GM23338 (cell line): ENCODE measurements at regions not wholly inside any gene's neighbourhood (a gene's known extent, or its start where the extent isn't known, plus 50 kb on each side); places are given as distances from the start of the nearest gene placed in this dataset.
"Not testable (repeated sequence)": the region's sequence is repeated elsewhere in the genome, so short reads cannot be mapped to it uniquely, and the experiment has no call there.

Source experiments
- ATAC-seq: fragments of 200-7000 bp; cut with Tn5 transposase; 3 replicates; pipeline ENCODE4 v1.9.1; 2020
- DNase-seq: peaks from one replicate; pipeline ENCODE4 v3.0.0-alpha.2; 2015; ENCODE audit warnings: low spot score
- H2AFZ ChIP-seq: fragments of 200-600 bp; sonication (generic); 2 replicates; pipeline ENCODE4 v1.8.0; 2016; ENCODE audit warnings: antibody characterized with exemption, mild to moderate bottlenecking, moderate library complexity
- H3F3A ChIP-seq: fragments of 200-600 bp; sonication (generic); replicated peaks from 2 replicates; pipeline ENCODE4 v1.8.0; 2017; ENCODE audit warnings: antibody characterized with exemption, mixed run types, low read depth
- H3K27ac ChIP-seq: fragments of 200-600 bp; sonication (generic); 2 replicates; pipeline ENCODE4 v1.6.1; 2016; ENCODE audit warnings: low read depth
- H3K27me3 ChIP-seq: fragments of 200-600 bp; sonication (generic); 2 replicates; pipeline ENCODE4 v1.8.0; 2016; ENCODE audit warnings: mild to moderate bottlenecking, mixed run types, moderate library complexity; ENCODE audit not compliant: insufficient read depth
- H3K36me3 ChIP-seq: fragments of 200-600 bp; sonication (generic); 2 replicates; pipeline ENCODE4 v1.8.0; 2016; ENCODE audit warnings: mild to moderate bottlenecking; ENCODE audit not compliant: insufficient read depth
- H3K4me1 ChIP-seq: fragments of 200-600 bp; sonication (generic); 2 replicates; pipeline ENCODE4 v1.8.0; 2016; ENCODE audit warnings: mild to moderate bottlenecking, moderate library complexity; ENCODE audit not compliant: insufficient read depth
- H3K4me2 ChIP-seq: fragments of 200-600 bp; sonication (generic); 2 replicates; pipeline ENCODE4 v1.7.1; 2017; ENCODE audit warnings: mixed run types
- H3K4me3 ChIP-seq: fragments of 200-600 bp; sonication (generic); 2 replicates; pipeline ENCODE4 v1.6.1; 2016; ENCODE audit warnings: mixed run types
- H3K79me2 ChIP-seq: fragments of 200-600 bp; sonication (generic); replicated peaks from 2 replicates; pipeline ENCODE4 v1.8.0; 2017; ENCODE audit warnings: mild to moderate bottlenecking; ENCODE audit not compliant: insufficient read depth
- H3K9me2 ChIP-seq: fragments of 200-600 bp; sonication (generic); 2 replicates; pipeline ENCODE4 v1.8.0; 2017; ENCODE audit not compliant: insufficient read depth
- H4K20me1 ChIP-seq: fragments of 200-600 bp; sonication (generic); replicated peaks from 2 replicates; pipeline ENCODE4 v1.8.0; 2017; ENCODE audit warnings: mild to moderate bottlenecking; ENCODE audit not compliant: insufficient read depth
- H3K27ac Mint-ChIP-seq: 2 replicates; pipeline ENCODE4 v1.8.0; 2020; ENCODE audit warnings: inconsistent platforms, mild to moderate bottlenecking, moderate library complexity, mixed read lengths
- H3K27me3 Mint-ChIP-seq: 3 replicates; pipeline ENCODE4 v1.8.0; 2022; ENCODE audit warnings: low read depth, mild to moderate bottlenecking, moderate library complexity, mixed read lengths, inconsistent platforms; ENCODE audit not compliant: insufficient read depth, poor library complexity
- H3K36me3 Mint-ChIP-seq: 3 replicates; pipeline ENCODE4 v1.8.0; 2021; ENCODE audit warnings: low read depth, mild to moderate bottlenecking, inconsistent platforms, moderate library complexity, mixed read lengths
- H3K4me1 Mint-ChIP-seq: 3 replicates; pipeline ENCODE4 v1.8.0; 2020; ENCODE audit warnings: mild to moderate bottlenecking, inconsistent platforms, mixed read lengths
- H3K4me3 Mint-ChIP-seq: 3 replicates; pipeline ENCODE4 v1.8.0; 2021; ENCODE audit warnings: moderate library complexity, mild to moderate bottlenecking, inconsistent platforms, mixed read lengths
- H3K9me3 Mint-ChIP-seq: 3 replicates; pipeline ENCODE4 v1.8.0; 2020; ENCODE audit warnings: moderate library complexity, mild to moderate bottlenecking, inconsistent platforms, mixed read lengths
- CREB1 ChIP-seq: fragments of 250-450 bp; sonication (Bioruptor Pico); IDR thresholded peaks from 2 replicates; pipeline ENCODE4 v1.5.0; 2020; ENCODE audit warnings: low read depth, mild to moderate bottlenecking, moderate library complexity
- POLR2AphosphoS5 ChIP-seq: IDR thresholded peaks from 2 replicates; pipeline ENCODE4 v1.6.1; 2016; ENCODE audit warnings: antibody characterized with exemption, low read depth
- REST ChIP-seq: IDR thresholded peaks from one replicate; pipeline ENCODE4 v1.6.1; 2018; ENCODE audit warnings: antibody characterized with exemption; ENCODE audit not compliant: unreplicated experiment
- STAT1 ChIP-seq: IDR thresholded peaks from one replicate; pipeline ENCODE4 v1.6.1; 2016; ENCODE audit warnings: antibody characterized with exemption; ENCODE audit not compliant: unreplicated experiment
- ZNF114 ChIP-seq: fragments of 250-450 bp; sonication (Bioruptor Pico); IDR thresholded peaks from 2 replicates; pipeline ENCODE4 v1.5.0; 2020; ENCODE audit warnings: mild to moderate bottlenecking, moderate library complexity
- ZNF331 ChIP-seq: fragments of 250-450 bp; sonication (Bioruptor Pico); IDR thresholded peaks from 2 replicates; pipeline ENCODE4 v1.5.0; 2020; ENCODE audit warnings: low read depth, mild to moderate bottlenecking, moderate library complexity
- ZNF462 ChIP-seq: fragments of 250-450 bp; sonication (Bioruptor Pico); IDR thresholded peaks from 2 replicates; pipeline ENCODE4 v1.5.0; 2020; ENCODE audit warnings: mild to moderate bottlenecking, moderate library complexity
- TF ChIP-seq, protein P1 (sequence below), 2 experiments: fragments of 200-600 bp in 1 of 2; sonication (generic) in 1 of 2; conservative IDR thresholded peaks; 2 replicates each; pipeline versions ENCODE4 v1.5.1 to v1.6.1; 2016 to 2017; ENCODE audit warnings: antibody characterized with exemption in 2 of 2, low read depth in 2 of 2, mild to moderate bottlenecking in 2 of 2, moderate library complexity in 1 of 2

GRCh38 chr1:181186133-181186532 lies 97.6 kb downstream of the IER5 start:
- H3K27me3 Mint-ChIP-seq, H3K36me3 Mint-ChIP-seq, H3K27ac ChIP-seq, ATAC-seq, H3K36me3 ChIP-seq, H3K9me2 ChIP-seq, H3K79me2 ChIP-seq, H4K20me1 ChIP-seq, H3K4me2 ChIP-seq, H2AFZ ChIP-seq, H3K4me3 Mint-ChIP-seq, H3K9me3 Mint-ChIP-seq, H3K4me1 ChIP-seq, H3F3A ChIP-seq, H3K4me3 ChIP-seq, DNase-seq, H3K27ac Mint-ChIP-seq: not testable (repeated sequence)
- peaks cover 10% of the 10 kb centered on the region for H3K27me3 ChIP-seq
- peaks cover 15% of the 10 kb centered on the region for H3K4me1 Mint-ChIP-seq

DNA sequence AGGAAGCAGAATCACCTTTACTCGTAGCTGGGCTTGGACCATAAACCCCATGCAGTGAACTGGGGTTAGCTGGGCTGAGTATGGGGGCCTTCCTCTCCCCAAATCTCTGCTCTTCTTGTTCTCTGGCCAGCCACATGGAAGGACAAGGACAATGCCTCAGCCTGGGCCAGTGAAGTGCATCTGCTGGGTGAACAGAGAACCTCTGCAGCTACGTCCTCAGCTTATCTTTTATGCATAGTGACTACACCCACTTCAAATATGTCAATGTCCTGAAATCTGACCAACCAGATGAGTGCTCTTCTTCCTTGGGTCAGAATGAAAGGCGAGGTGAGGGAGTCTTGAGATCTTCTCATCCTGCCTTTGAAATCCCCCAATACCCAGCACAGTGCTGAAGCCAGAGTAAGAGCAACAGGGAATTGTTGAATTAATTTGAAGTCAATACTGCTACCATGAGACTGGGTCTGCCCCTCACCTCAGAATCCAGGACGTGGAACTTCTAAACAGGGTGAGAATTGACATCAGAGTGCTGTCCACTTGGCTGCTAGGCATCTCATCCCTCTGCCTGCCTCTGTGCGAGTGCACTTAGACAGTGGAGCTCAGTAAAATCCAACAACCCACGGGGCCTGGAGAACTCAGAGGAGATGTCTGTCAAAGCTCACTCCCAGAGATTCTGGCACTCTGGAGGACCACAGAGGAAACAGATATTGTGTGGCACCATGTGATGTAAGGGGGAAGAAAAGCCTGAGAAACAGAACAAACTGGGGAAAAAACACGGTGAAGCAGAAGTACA lies 99.0 kb downstream of the IER5 start:
- ATAC-seq = no peak
- Histone ChIP-seq H3F3A (no peaks in the 10 kb centered on the region), H3K4me2 (no peak overlapping the region), H3K27ac (no peak overlapping the region), H3K36me3 (no peaks in the 10 kb centered on the region), H3K4me1 (no peaks in the 10 kb centered on the region; the same call in 1 of the 2 replicates), H3K9me2 (no peaks in the 10 kb centered on the region), H3K79me2 (no peaks in the 10 kb centered on the region), H4K20me1 (no peaks in the 10 kb centered on the region), H3K27me3 (peaks cover 12% of the 10 kb centered on the region), H2AFZ (no peak overlapping the region), H3K4me3 (no peak overlapping the region)
- H3K27ac Mint-ChIP-seq = no peak overlapping the region
- no peak overlapping the region for H3K4me3 Mint-ChIP-seq
- no peaks in the 10 kb centered on the region; the same call in 2 of the 3 replicates for H3K9me3 Mint-ChIP-seq
- DNase-seq = no peak
- H3K27me3 Mint-ChIP-seq = peaks cover 4% of the 10 kb centered on the region
- no peaks in the 10 kb centered on the region for H3K36me3 Mint-ChIP-seq
- H3K4me1 Mint-ChIP-seq = peaks cover 2% of the 10 kb centered on the region
- TF ChIP-seq ZNF114 (CRISPR knock-in tag) (no peak), POLR2AphosphoS5 (no peak), ZNF462 (CRISPR knock-in tag) (no peak), STAT1 (no peak), REST (no peak), ZNF331 (CRISPR knock-in tag) (no peak), CREB1 (CRISPR knock-in tag) (no peak)
- TF ChIP-seq, protein P1, sequence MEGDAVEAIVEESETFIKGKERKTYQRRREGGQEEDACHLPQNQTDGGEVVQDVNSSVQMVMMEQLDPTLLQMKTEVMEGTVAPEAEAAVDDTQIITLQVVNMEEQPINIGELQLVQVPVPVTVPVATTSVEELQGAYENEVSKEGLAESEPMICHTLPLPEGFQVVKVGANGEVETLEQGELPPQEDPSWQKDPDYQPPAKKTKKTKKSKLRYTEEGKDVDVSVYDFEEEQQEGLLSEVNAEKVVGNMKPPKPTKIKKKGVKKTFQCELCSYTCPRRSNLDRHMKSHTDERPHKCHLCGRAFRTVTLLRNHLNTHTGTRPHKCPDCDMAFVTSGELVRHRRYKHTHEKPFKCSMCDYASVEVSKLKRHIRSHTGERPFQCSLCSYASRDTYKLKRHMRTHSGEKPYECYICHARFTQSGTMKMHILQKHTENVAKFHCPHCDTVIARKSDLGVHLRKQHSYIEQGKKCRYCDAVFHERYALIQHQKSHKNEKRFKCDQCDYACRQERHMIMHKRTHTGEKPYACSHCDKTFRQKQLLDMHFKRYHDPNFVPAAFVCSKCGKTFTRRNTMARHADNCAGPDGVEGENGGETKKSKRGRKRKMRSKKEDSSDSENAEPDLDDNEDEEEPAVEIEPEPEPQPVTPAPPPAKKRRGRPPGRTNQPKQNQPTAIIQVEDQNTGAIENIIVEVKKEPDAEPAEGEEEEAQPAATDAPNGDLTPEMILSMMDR (conservative IDR thresholded peaks at IDR 0.05; ENCODE audit: low read depth in 2 of 2) = no peak
